ENCODE measurements at regions not wholly inside any gene's neighbourhood (a gene's known extent, or its start where the extent isn't known, plus 50 kb on each side); places are given as distances from the start of the nearest gene placed in this dataset.

DNA sequence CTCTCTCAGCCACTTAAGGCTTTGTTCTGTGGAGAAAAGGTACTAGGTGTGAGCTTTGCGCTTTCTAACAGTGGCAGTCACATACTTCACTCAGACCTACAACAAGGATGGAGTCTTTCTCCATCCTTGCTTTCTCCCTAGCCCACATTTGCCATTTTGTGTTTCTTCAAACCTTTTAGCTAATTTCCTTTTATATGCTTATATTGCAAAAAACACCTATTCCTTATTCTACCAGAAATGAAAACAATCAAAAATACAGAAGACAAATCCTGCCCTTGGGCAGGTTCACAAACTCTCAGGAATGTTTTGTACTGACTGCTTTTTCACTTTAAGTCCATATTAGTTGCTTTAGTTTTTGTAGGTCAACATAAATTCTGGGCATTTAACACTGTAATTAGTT, 914.2 kb downstream of the SQOR start:
- Mint-ChIP-seq H3K4me3 (no peak overlapping the region), H3K36me3 (ENCODE audit: insufficient read depth) (no peaks in the 10 kb centered on the region), H3K4me1 (no peaks in the 10 kb centered on the region), H3K27me3 (no peaks in the 10 kb centered on the region), H3K9me3 (peaks cover 19% of the 10 kb centered on the region), H3K27ac (ENCODE audit: low read depth) (no peak overlapping the region)
- ATAC-seq (replicated peaks; ENCODE audit: extremely low read depth, poor library complexity, severe bottlenecking) (no peak), DNase-seq (ENCODE audit: low spot score in 2 of 2) (no peak)

DNA sequence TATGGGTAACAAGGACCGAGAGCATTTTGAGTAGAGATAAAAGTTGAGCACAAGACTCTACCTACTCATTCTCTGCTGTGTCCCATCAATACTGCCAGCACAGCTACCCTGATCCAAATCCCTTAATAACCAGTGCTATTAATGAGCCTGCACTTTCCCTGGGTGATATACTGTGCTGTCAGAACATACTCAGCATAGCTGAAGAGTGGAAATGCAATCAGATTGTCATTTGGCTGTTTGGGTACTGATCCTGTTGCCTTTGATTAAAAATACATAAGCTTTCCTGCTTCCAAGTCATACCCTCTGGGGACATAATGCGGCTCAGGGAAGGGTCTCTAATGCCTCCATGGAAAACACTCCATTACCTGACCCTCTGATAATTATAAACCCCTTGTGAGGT, 917.5 kb downstream of the SQOR start:
- H3K9me3 Mint-ChIP-seq: peaks cover 13% of the 10 kb centered on the region
- no peak overlapping the region for H3K27ac Mint-ChIP-seq (ENCODE audit: low read depth)
- DNase-seq (ENCODE audit: low spot score in 2 of 2) (no peak), ATAC-seq (replicated peaks; ENCODE audit: extremely low read depth, poor library complexity, severe bottlenecking) (no peak)
- H3K4me3 Mint-ChIP-seq: no peak overlapping the region
- no peaks in the 10 kb centered on the region for H3K4me1 Mint-ChIP-seq
- no peaks in the 10 kb centered on the region for H3K27me3 Mint-ChIP-seq
- no peaks in the 10 kb centered on the region for H3K36me3 Mint-ChIP-seq (ENCODE audit: insufficient read depth)

GRCh38 chr15:46555547-46555946, 920.7 kb downstream of the SQOR start:
- no peak overlapping the region for H3K27ac Mint-ChIP-seq (ENCODE audit: low read depth)
- H3K9me3 Mint-ChIP-seq: peaks cover 8% of the 10 kb centered on the region
- no peak overlapping the region for H3K4me3 Mint-ChIP-seq
- H3K27me3 Mint-ChIP-seq: no peaks in the 10 kb centered on the region
- H3K36me3 Mint-ChIP-seq (ENCODE audit: insufficient read depth): no peaks in the 10 kb centered on the region
- no peak for ATAC-seq (replicated peaks; ENCODE audit: extremely low read depth, poor library complexity, severe bottlenecking)
- no peaks in the 10 kb centered on the region for H3K4me1 Mint-ChIP-seq
- DNase-seq (ENCODE audit: low spot score in 2 of 2): no peak

GRCh38 chr15:46556010-46556409, 921.2 kb downstream of the SQOR start:
- Mint-ChIP-seq H3K27me3 (no peaks in the 10 kb centered on the region), H3K36me3 (ENCODE audit: insufficient read depth) (no peaks in the 10 kb centered on the region), H3K4me3 (no peak overlapping the region), H3K4me1 (no peaks in the 10 kb centered on the region), H3K27ac (ENCODE audit: low read depth) (no peak overlapping the region), H3K9me3 (peaks cover 8% of the 10 kb centered on the region)
- no peak for DNase-seq (ENCODE audit: low spot score in 2 of 2)
- ATAC-seq (replicated peaks; ENCODE audit: extremely low read depth, poor library complexity, severe bottlenecking): no peak

- no peaks in the 10 kb centered on the region for H3K27me3 Mint-ChIP-seq
- peaks cover 13% of the 10 kb centered on the region for H3K9me3 Mint-ChIP-seq
- H3K36me3 Mint-ChIP-seq (ENCODE audit: insufficient read depth): no peaks in the 10 kb centered on the region
- H3K27ac Mint-ChIP-seq (ENCODE audit: low read depth): no peak overlapping the region
- no peak for DNase-seq (ENCODE audit: low spot score in 2 of 2)
- no peaks in the 10 kb centered on the region for H3K4me1 Mint-ChIP-seq
- H3K4me3 Mint-ChIP-seq: no peak overlapping the region
- no peak for ATAC-seq (replicated peaks; ENCODE audit: extremely low read depth, poor library complexity, severe bottlenecking)
Measured at GRCh38 chr15:46556559-46557379, 921.9 kb downstream of the SQOR start.

GRCh38 chr15:46567968-46568367, 933.1 kb downstream of the SQOR start:
- Mint-ChIP-seq H3K9me3 (peaks cover 10% of the 10 kb centered on the region), H3K36me3 (ENCODE audit: insufficient read depth) (no peaks in the 10 kb centered on the region), H3K4me1 (no peaks in the 10 kb centered on the region), H3K27ac (ENCODE audit: low read depth) (no peak overlapping the region), H3K4me3 (no peak overlapping the region), H3K27me3 (no peaks in the 10 kb centered on the region)
- DNase-seq (ENCODE audit: low spot score in 2 of 2) (no peak), ATAC-seq (replicated peaks; ENCODE audit: extremely low read depth, poor library complexity, severe bottlenecking) (no peak)

GRCh38 chr15:46569781-46570180, 935.0 kb downstream of the SQOR start:
- no peak overlapping the region for H3K4me3 Mint-ChIP-seq
- DNase-seq (ENCODE audit: low spot score in 2 of 2) (no peak), ATAC-seq (replicated peaks; ENCODE audit: extremely low read depth, poor library complexity, severe bottlenecking) (no peak)
- H3K4me1 Mint-ChIP-seq: no peaks in the 10 kb centered on the region
- no peaks in the 10 kb centered on the region for H3K27me3 Mint-ChIP-seq
- H3K36me3 Mint-ChIP-seq (ENCODE audit: insufficient read depth): no peaks in the 10 kb centered on the region
- peaks cover 11% of the 10 kb centered on the region for H3K9me3 Mint-ChIP-seq
- no peak overlapping the region for H3K27ac Mint-ChIP-seq (ENCODE audit: low read depth)

DNA sequence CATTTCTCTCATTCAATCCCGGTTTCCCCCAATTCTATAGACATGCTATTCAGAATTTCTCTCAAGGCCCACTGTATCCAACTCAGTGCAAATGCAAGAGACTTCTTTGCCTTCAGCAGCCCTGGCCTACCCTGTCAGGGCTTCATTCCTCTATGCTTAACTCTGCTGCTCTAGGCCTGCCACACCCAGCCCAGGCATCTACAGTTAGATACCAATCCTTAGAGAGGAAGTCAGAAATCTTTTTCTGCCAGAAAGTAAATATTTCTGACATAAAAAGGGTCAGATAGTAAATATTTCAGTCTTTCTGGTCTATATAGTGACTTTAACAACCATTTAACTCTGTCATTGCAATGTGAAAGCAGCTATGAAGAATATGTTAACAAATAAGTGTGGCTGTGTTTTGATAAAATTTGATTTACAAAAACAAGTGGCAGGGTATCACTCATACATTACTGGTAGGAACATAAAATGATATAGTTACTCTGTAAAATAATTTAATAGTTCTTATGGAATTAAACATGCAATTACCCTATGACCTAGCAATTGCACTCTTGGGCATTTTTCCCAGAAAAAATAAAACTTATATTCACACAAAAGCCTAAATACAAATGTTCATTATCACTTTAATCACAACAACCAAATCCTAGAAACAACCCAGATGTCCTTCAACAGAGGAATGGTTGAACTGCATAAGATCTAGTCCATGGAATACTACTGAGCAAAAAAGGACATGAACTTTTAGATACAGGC, 942.0 kb downstream of the SQOR start:
- DNase-seq (ENCODE audit: low spot score in 2 of 2) (no peak), ATAC-seq (replicated peaks; ENCODE audit: extremely low read depth, poor library complexity, severe bottlenecking) (no peak)
- H3K36me3 Mint-ChIP-seq (ENCODE audit: insufficient read depth): no peaks in the 10 kb centered on the region

DNA sequence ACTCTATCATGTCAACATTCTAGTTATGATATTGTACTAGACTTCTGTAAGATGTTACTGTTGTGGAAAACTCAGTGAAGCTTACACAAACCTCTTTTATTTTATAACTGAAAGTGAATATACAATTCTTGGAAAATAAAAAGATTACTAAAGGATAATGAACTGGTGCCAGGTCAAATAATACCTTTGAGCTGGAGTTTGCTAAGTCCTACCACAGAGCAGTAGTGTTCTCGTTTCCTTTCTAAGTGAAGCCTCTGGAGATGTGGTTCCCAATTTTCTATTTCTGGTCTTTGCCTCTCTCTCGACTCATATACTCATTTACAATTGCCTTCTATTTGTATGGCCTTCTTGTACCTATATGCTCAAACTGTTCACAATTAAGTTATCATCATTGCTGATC, 942.9 kb downstream of the SQOR start:
- ATAC-seq (replicated peaks; ENCODE audit: extremely low read depth, poor library complexity, severe bottlenecking) (no peak), DNase-seq (ENCODE audit: low spot score in 2 of 2) (no peak)
- Mint-ChIP-seq H3K4me3 (no peak overlapping the region), H3K36me3 (ENCODE audit: insufficient read depth) (no peaks in the 10 kb centered on the region), H3K9me3 (peaks cover 32% of the 10 kb centered on the region), H3K27me3 (no peaks in the 10 kb centered on the region), H3K27ac (ENCODE audit: low read depth) (no peak overlapping the region), H3K4me1 (no peaks in the 10 kb centered on the region)

More for the DNA sequence above, 942.0 kb downstream of the SQOR start:
- peaks cover 29% of the 10 kb centered on the region for H3K9me3 Mint-ChIP-seq
- H3K4me1 Mint-ChIP-seq: no peaks in the 10 kb centered on the region
- H3K27ac Mint-ChIP-seq (ENCODE audit: low read depth): no peak overlapping the region
- no peak overlapping the region for H3K4me3 Mint-ChIP-seq
- H3K27me3 Mint-ChIP-seq: no peaks in the 10 kb centered on the region

DNA sequence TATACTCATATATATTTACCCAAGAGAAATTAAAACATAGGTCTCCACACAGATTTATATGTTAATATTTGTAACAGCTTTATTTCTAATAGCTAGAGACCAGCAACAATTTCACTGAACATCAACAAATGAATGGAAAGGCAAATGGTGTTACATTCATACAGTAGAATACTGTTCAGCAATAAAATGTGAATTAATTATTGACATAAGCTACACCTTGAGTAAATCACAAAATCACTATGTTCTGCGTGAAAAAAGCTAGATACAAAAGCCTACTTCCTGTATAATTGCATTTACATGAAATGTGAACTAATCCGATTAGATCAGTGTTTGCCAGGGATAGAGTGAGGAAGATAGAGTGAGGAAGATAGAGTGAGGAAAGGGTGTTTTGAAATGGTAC, 945.7 kb downstream of the SQOR start:
- no peaks in the 10 kb centered on the region for H3K36me3 Mint-ChIP-seq (ENCODE audit: insufficient read depth)
- DNase-seq (ENCODE audit: low spot score in 2 of 2): no peak
- H3K4me3 Mint-ChIP-seq: no peak overlapping the region
- no peaks in the 10 kb centered on the region for H3K4me1 Mint-ChIP-seq
- no peak overlapping the region for H3K27ac Mint-ChIP-seq (ENCODE audit: low read depth)
- peaks cover 34% of the 10 kb centered on the region for H3K9me3 Mint-ChIP-seq
- ATAC-seq (replicated peaks; ENCODE audit: extremely low read depth, poor library complexity, severe bottlenecking): no peak
- H3K27me3 Mint-ChIP-seq: no peaks in the 10 kb centered on the region

- Mint-ChIP-seq H3K4me1 (no peaks in the 10 kb centered on the region), H3K4me3 (no peak overlapping the region), H3K27me3 (no peaks in the 10 kb centered on the region), H3K36me3 (ENCODE audit: insufficient read depth) (no peaks in the 10 kb centered on the region), H3K27ac (ENCODE audit: low read depth) (no peak overlapping the region), H3K9me3 (peaks cover 31% of the 10 kb centered on the region)
- no peak for DNase-seq (ENCODE audit: low spot score in 2 of 2)
- no peak for ATAC-seq (replicated peaks; ENCODE audit: extremely low read depth, poor library complexity, severe bottlenecking)
Measured at GRCh38 chr15:46580924-46581323, 946.1 kb downstream of the SQOR start.

DNA sequence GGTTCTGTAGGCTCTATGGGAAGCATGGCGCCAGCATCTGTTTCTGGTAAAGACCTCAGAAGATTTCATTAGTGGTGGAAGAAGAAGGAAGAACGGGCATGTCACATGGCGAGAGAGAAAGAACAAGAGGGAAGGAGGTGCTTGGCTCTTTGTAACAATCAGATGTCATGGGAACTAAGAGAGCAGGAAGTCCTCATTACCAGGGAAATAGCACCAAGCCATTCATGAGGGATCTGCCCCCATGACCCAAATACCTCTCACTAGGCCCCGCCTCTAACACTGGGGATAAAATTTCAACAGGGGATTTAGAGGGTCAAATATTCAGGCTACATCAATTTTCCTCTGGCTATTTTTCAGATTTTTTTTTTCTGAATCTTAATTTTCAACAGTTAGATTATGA, 954.3 kb downstream of the SQOR start:
- no peak for DNase-seq (ENCODE audit: low spot score in 2 of 2)
- peaks cover 43% of the 10 kb centered on the region for H3K9me3 Mint-ChIP-seq
- H3K4me3 Mint-ChIP-seq: no peak overlapping the region
- no peak for ATAC-seq (replicated peaks; ENCODE audit: extremely low read depth, poor library complexity, severe bottlenecking)
- H3K36me3 Mint-ChIP-seq (ENCODE audit: insufficient read depth): no peaks in the 10 kb centered on the region
- H3K27ac Mint-ChIP-seq (ENCODE audit: low read depth): no peak overlapping the region
- no peaks in the 10 kb centered on the region for H3K27me3 Mint-ChIP-seq
- no peaks in the 10 kb centered on the region for H3K4me1 Mint-ChIP-seq

- H3K9me3 Mint-ChIP-seq: peaks cover 37% of the 10 kb centered on the region
Measured at GRCh38 chr15:46591462-46591861, 956.6 kb downstream of the SQOR start.

More at GRCh38 chr15:46591462-46591861, 956.6 kb downstream of the SQOR start:
- no peak for ATAC-seq (replicated peaks; ENCODE audit: extremely low read depth, poor library complexity, severe bottlenecking)
- H3K27me3 Mint-ChIP-seq: no peaks in the 10 kb centered on the region
- no peak overlapping the region for H3K4me3 Mint-ChIP-seq
- no peak overlapping the region for H3K27ac Mint-ChIP-seq (ENCODE audit: low read depth)
- no peaks in the 10 kb centered on the region for H3K36me3 Mint-ChIP-seq (ENCODE audit: insufficient read depth)
- H3K4me1 Mint-ChIP-seq: no peaks in the 10 kb centered on the region
- no peak for DNase-seq (ENCODE audit: low spot score in 2 of 2)

Measured in central memory CD8-positive, alpha-beta T cell (primary cell).